ENCODE measurements at regions not wholly inside any gene's neighbourhood (a gene's known extent, or its start where the extent isn't known, plus 50 kb on each side); places are given as distances from the start of the nearest gene placed in this dataset.
"Not testable (repeated sequence)": the region's sequence is repeated elsewhere in the genome, so short reads cannot be mapped to it uniquely, and the experiment has no call there.

- DNase-seq, result no peak
- TF ChIP-seq POLR2A (IDR thresholded peaks at IDR 0.05; ENCODE audit: low read length) (no peak), GATA1 (IDR thresholded peaks at IDR 0.05; ENCODE audit: low read depth, low read length) (no peak)
Measured at GRCh38 chr1:70768216-70768615, 279.4 kb downstream of the PTGER3 start.

- no peak for TF ChIP-seq GATA1 (IDR thresholded peaks at IDR 0.05; ENCODE audit: low read depth, low read length)
- no peak for TF ChIP-seq POLR2A (IDR thresholded peaks at IDR 0.05; ENCODE audit: low read length)
- no peak for DNase-seq
Measured at GRCh38 chr1:70778056-70778762, 269.4 kb downstream of the PTGER3 start.

- no peak for TF ChIP-seq POLR2A (IDR thresholded peaks at IDR 0.05; ENCODE audit: low read length)
- TF ChIP-seq GATA1 (IDR thresholded peaks at IDR 0.05; ENCODE audit: low read depth, low read length), result no peak
- DNase-seq, result no peak
Measured at GRCh38 chr1:70778934-70779333, 268.7 kb downstream of the PTGER3 start.

GRCh38 chr1:70779571-70779970, 268.0 kb downstream of the PTGER3 start:
- no peak for DNase-seq
- no peak for TF ChIP-seq GATA1 (IDR thresholded peaks at IDR 0.05; ENCODE audit: low read depth, low read length)

- TF ChIP-seq GATA1 (IDR thresholded peaks at IDR 0.05; ENCODE audit: low read depth, low read length) (no peak), POLR2A (IDR thresholded peaks at IDR 0.05; ENCODE audit: low read length) (no peak)
- no peak for DNase-seq
Measured at GRCh38 chr1:70785287-70785686, 262.3 kb downstream of the PTGER3 start.

GRCh38 chr1:70790232-70790923, 257.2 kb downstream of the PTGER3 start:
- TF ChIP-seq POLR2A (IDR thresholded peaks at IDR 0.05; ENCODE audit: low read length) (no peak), GATA1 (IDR thresholded peaks at IDR 0.05; ENCODE audit: low read depth, low read length) (no peak)
- no peak for DNase-seq

GRCh38 chr1:70795064-70795463, 252.6 kb downstream of the PTGER3 start:
- DNase-seq, result not testable (repeated sequence)

- DNase-seq, result not testable (repeated sequence)
Measured at GRCh38 chr1:70796298-70796697, 251.3 kb downstream of the PTGER3 start.

- DNase-seq, result not testable (repeated sequence)
Measured at GRCh38 chr1:70802625-70803024, 245.0 kb downstream of the PTGER3 start.

- no peak for DNase-seq
- TF ChIP-seq GATA1 (IDR thresholded peaks at IDR 0.05; ENCODE audit: low read depth, low read length) (no peak), POLR2A (IDR thresholded peaks at IDR 0.05; ENCODE audit: low read length) (no peak)
Measured at GRCh38 chr1:70805641-70806040, 242.0 kb downstream of the PTGER3 start.

GRCh38 chr1:70807088-70807664, 240.4 kb downstream of the PTGER3 start:
- DNase-seq, result no peak
- TF ChIP-seq GATA1 (IDR thresholded peaks at IDR 0.05; ENCODE audit: low read depth, low read length) (no peak), POLR2A (IDR thresholded peaks at IDR 0.05; ENCODE audit: low read length) (no peak)

- DNase-seq, result no peak
- TF ChIP-seq POLR2A (IDR thresholded peaks at IDR 0.05; ENCODE audit: low read length), result no peak
- no peak for TF ChIP-seq GATA1 (IDR thresholded peaks at IDR 0.05; ENCODE audit: low read depth, low read length)
Measured at GRCh38 chr1:70809069-70809468, 238.5 kb downstream of the PTGER3 start.

- TF ChIP-seq POLR2A (IDR thresholded peaks at IDR 0.05; ENCODE audit: low read length) (no peak), GATA1 (IDR thresholded peaks at IDR 0.05; ENCODE audit: low read depth, low read length) (no peak)
- no peak for DNase-seq
Measured at GRCh38 chr1:70811815-70812214, 235.8 kb downstream of the PTGER3 start.

GRCh38 chr1:70812442-70813109, 235.0 kb downstream of the PTGER3 start:
- TF ChIP-seq POLR2A (IDR thresholded peaks at IDR 0.05; ENCODE audit: low read length) (no peak), GATA1 (IDR thresholded peaks at IDR 0.05; ENCODE audit: low read depth, low read length) (no peak)
- DNase-seq, result no peak

- TF ChIP-seq GATA1 (IDR thresholded peaks at IDR 0.05; ENCODE audit: low read depth, low read length) (no peak), POLR2A (IDR thresholded peaks at IDR 0.05; ENCODE audit: low read length) (no peak)
- DNase-seq, result no peak
Measured at GRCh38 chr1:70818401-70818800, 229.2 kb downstream of the PTGER3 start.

Measured in erythroblast (primary cell).